Activated T-helper 17 cell treated with anti-CD3 and anti-CD28 coated beads, Interleukin-2, amount 50 U/mL, for 72 hours (primary cell): ENCODE measurements at regions not wholly inside any gene's neighbourhood (a gene's known extent, or its start where the extent isn't known, plus 50 kb on each side); places are given as distances from the start of the nearest gene placed in this dataset.
"Not testable (repeated sequence)": the region's sequence is repeated elsewhere in the genome, so short reads cannot be mapped to it uniquely, and the experiment has no call there.

Experiments
- ATAC-seq: fragments of 150-1000 bp; cut with Tn5 transposase; replicated peaks from 2 replicates; pipeline ENCODE4 v1.10.0; 2021; ENCODE audit warnings: mild to moderate bottlenecking, moderate library complexity
- H3K27ac Mint-ChIP-seq: one replicate; pipeline ENCODE4 v1.8.0; 2022; ENCODE audit warnings: mixed read lengths
- H3K27me3 Mint-ChIP-seq: one replicate; pipeline ENCODE4 v1.8.0; 2022; ENCODE audit warnings: mixed read lengths
- H3K36me3 Mint-ChIP-seq: one replicate; pipeline ENCODE4 v1.8.0; 2022; ENCODE audit warnings: low read depth, mild to moderate bottlenecking, mixed read lengths
- H3K4me1 Mint-ChIP-seq: one replicate; pipeline ENCODE4 v1.8.0; 2022; ENCODE audit warnings: mixed read lengths
- H3K4me3 Mint-ChIP-seq: one replicate; pipeline ENCODE4 v1.8.0; 2022; ENCODE audit warnings: mild to moderate bottlenecking, mixed read lengths
- H3K9me3 Mint-ChIP-seq: one replicate; pipeline ENCODE4 v1.8.0; 2022; ENCODE audit warnings: mixed read lengths

GRCh38 chr9:109609060-109609459, 111.0 kb upstream of the PTPN3 start:
- Mint-ChIP-seq H3K4me1 (no peaks in the 10 kb centered on the region), H3K36me3 (no peaks in the 10 kb centered on the region), H3K27me3 (peaks cover 8% of the 10 kb centered on the region), H3K27ac (no peak overlapping the region), H3K9me3 (no peaks in the 10 kb centered on the region), H3K4me3 (no peak overlapping the region)
- no peak for ATAC-seq

- no peak for ATAC-seq
- no peak overlapping the region for H3K4me3 Mint-ChIP-seq
- H3K9me3 Mint-ChIP-seq, result peaks cover 7% of the 10 kb centered on the region
- H3K27me3 Mint-ChIP-seq, result peaks cover 26% of the 10 kb centered on the region
- no peaks in the 10 kb centered on the region for H3K36me3 Mint-ChIP-seq
- no peak overlapping the region for H3K27ac Mint-ChIP-seq
- H3K4me1 Mint-ChIP-seq, result no peaks in the 10 kb centered on the region
Observed at GRCh38 chr9:109616571-109617120, 118.5 kb upstream of the PTPN3 start.

- no peaks in the 10 kb centered on the region for H3K36me3 Mint-ChIP-seq
- H3K27me3 Mint-ChIP-seq, result peaks cover 28% of the 10 kb centered on the region
- no peak overlapping the region for H3K4me3 Mint-ChIP-seq
- H3K4me1 Mint-ChIP-seq, result no peaks in the 10 kb centered on the region
- peaks cover 7% of the 10 kb centered on the region for H3K9me3 Mint-ChIP-seq
- no peak overlapping the region for H3K27ac Mint-ChIP-seq
- ATAC-seq, result no peak
Observed at GRCh38 chr9:109619310-109619709, 121.2 kb upstream of the PTPN3 start.

GRCh38 chr9:109624143-109624542, 126.0 kb upstream of the PTPN3 start:
- no peak for ATAC-seq
- Mint-ChIP-seq H3K4me3 (no peak overlapping the region), H3K27me3 (peaks cover 25% of the 10 kb centered on the region), H3K27ac (no peak overlapping the region), H3K36me3 (no peaks in the 10 kb centered on the region), H3K9me3 (peaks cover 5% of the 10 kb centered on the region), H3K4me1 (no peaks in the 10 kb centered on the region)

GRCh38 chr9:109624896-109625295, 126.8 kb upstream of the PTPN3 start:
- H3K9me3 Mint-ChIP-seq, result peaks cover 8% of the 10 kb centered on the region
- no peaks in the 10 kb centered on the region for H3K4me1 Mint-ChIP-seq
- H3K27ac Mint-ChIP-seq, result no peak overlapping the region
- no peaks in the 10 kb centered on the region for H3K36me3 Mint-ChIP-seq
- H3K4me3 Mint-ChIP-seq, result no peak overlapping the region
- H3K27me3 Mint-ChIP-seq, result peaks cover 29% of the 10 kb centered on the region
- ATAC-seq, result no peak

GRCh38 chr9:109627042-109627441, 128.9 kb upstream of the PTPN3 start:
- no peak overlapping the region for H3K27ac Mint-ChIP-seq
- H3K9me3 Mint-ChIP-seq, result peaks cover 10% of the 10 kb centered on the region
- no peaks in the 10 kb centered on the region for H3K36me3 Mint-ChIP-seq
- ATAC-seq, result no peak
- H3K4me1 Mint-ChIP-seq, result no peaks in the 10 kb centered on the region
- peaks cover 23% of the 10 kb centered on the region for H3K27me3 Mint-ChIP-seq
- H3K4me3 Mint-ChIP-seq, result no peak overlapping the region

- Mint-ChIP-seq H3K9me3 (peaks cover 10% of the 10 kb centered on the region), H3K4me1 (no peaks in the 10 kb centered on the region), H3K27me3 (peaks cover 25% of the 10 kb centered on the region)
Observed at GRCh38 chr9:109629615-109630014, 131.5 kb upstream of the PTPN3 start.

GRCh38 chr9:109632817-109633216, 134.7 kb upstream of the PTPN3 start:
- Mint-ChIP-seq H3K9me3 (peaks cover 4% of the 10 kb centered on the region), H3K4me3 (no peak overlapping the region), H3K27ac (no peak overlapping the region), H3K36me3 (no peaks in the 10 kb centered on the region), H3K4me1 (no peaks in the 10 kb centered on the region), H3K27me3 (peaks cover 28% of the 10 kb centered on the region)
- no peak for ATAC-seq

More at GRCh38 chr9:109629615-109630014, 131.5 kb upstream of the PTPN3 start:
- no peak overlapping the region for H3K4me3 Mint-ChIP-seq
- no peaks in the 10 kb centered on the region for H3K36me3 Mint-ChIP-seq
- no peak overlapping the region for H3K27ac Mint-ChIP-seq
- no peak for ATAC-seq

GRCh38 chr9:109639674-109640579, 140.1 kb upstream of the PALM2AKAP2 start:
- Mint-ChIP-seq H3K27me3 (peaks cover 39% of the 10 kb centered on the region), H3K4me3 (no peak overlapping the region), H3K36me3 (no peaks in the 10 kb centered on the region), H3K4me1 (no peaks in the 10 kb centered on the region), H3K27ac (no peak overlapping the region), H3K9me3 (no peaks in the 10 kb centered on the region)
- ATAC-seq, result no peak

GRCh38 chr9:109640580-109641371, 139.2 kb upstream of the PALM2AKAP2 start:
- ATAC-seq, result no peak
- Mint-ChIP-seq H3K36me3 (no peaks in the 10 kb centered on the region), H3K27ac (no peak overlapping the region), H3K4me1 (no peaks in the 10 kb centered on the region), H3K27me3 (peaks cover 39% of the 10 kb centered on the region), H3K9me3 (no peaks in the 10 kb centered on the region), H3K4me3 (no peak overlapping the region)

- no peak for ATAC-seq
- no peaks in the 10 kb centered on the region for H3K9me3 Mint-ChIP-seq
- H3K27ac Mint-ChIP-seq, result no peak overlapping the region
- peaks cover 34% of the 10 kb centered on the region for H3K27me3 Mint-ChIP-seq
- no peaks in the 10 kb centered on the region for H3K36me3 Mint-ChIP-seq
- H3K4me1 Mint-ChIP-seq, result no peaks in the 10 kb centered on the region
- H3K4me3 Mint-ChIP-seq, result no peak overlapping the region
Observed at GRCh38 chr9:109641372-109641659, 138.7 kb upstream of the PALM2AKAP2 start.

GRCh38 chr9:109652112-109652511, 127.9 kb upstream of the PALM2AKAP2 start:
- peaks cover 10% of the 10 kb centered on the region for H3K9me3 Mint-ChIP-seq
- no peaks in the 10 kb centered on the region for H3K36me3 Mint-ChIP-seq
- no peak for ATAC-seq
- peaks cover 19% of the 10 kb centered on the region for H3K27me3 Mint-ChIP-seq
- H3K4me3 Mint-ChIP-seq, result no peak overlapping the region
- no peak overlapping the region for H3K27ac Mint-ChIP-seq
- H3K4me1 Mint-ChIP-seq, result peaks cover 3% of the 10 kb centered on the region

- Mint-ChIP-seq H3K4me1 (peaks cover 3% of the 10 kb centered on the region), H3K9me3 (peaks cover 10% of the 10 kb centered on the region), H3K27ac (no peak overlapping the region), H3K36me3 (no peaks in the 10 kb centered on the region), H3K27me3 (peaks cover 24% of the 10 kb centered on the region), H3K4me3 (no peak overlapping the region)
- ATAC-seq, result no peak
Observed at GRCh38 chr9:109652971-109653370, 127.0 kb upstream of the PALM2AKAP2 start.

- ATAC-seq, result no peak
- peaks cover 3% of the 10 kb centered on the region for H3K4me1 Mint-ChIP-seq
- no peak overlapping the region for H3K27ac Mint-ChIP-seq
- no peaks in the 10 kb centered on the region for H3K36me3 Mint-ChIP-seq
- peaks cover 5% of the 10 kb centered on the region for H3K9me3 Mint-ChIP-seq
- no peak overlapping the region for H3K4me3 Mint-ChIP-seq
- H3K27me3 Mint-ChIP-seq, result peaks cover 23% of the 10 kb centered on the region
Observed at GRCh38 chr9:109653470-109653869, 126.5 kb upstream of the PALM2AKAP2 start.

- ATAC-seq, H3K27me3 Mint-ChIP-seq, H3K27ac Mint-ChIP-seq, H3K4me3 Mint-ChIP-seq, H3K36me3 Mint-ChIP-seq, H3K4me1 Mint-ChIP-seq: not testable (repeated sequence)
- peaks cover 18% of the 10 kb centered on the region for H3K9me3 Mint-ChIP-seq
Observed at GRCh38 chr9:109663978-109664377, 116.0 kb upstream of the PALM2AKAP2 start.
